ENCODE measurements at regions not wholly inside any gene's neighbourhood (a gene's known extent, or its start where the extent isn't known, plus 50 kb on each side); places are given as distances from the start of the nearest gene placed in this dataset.
"Not testable (repeated sequence)": the region's sequence is repeated elsewhere in the genome, so short reads cannot be mapped to it uniquely, and the experiment has no call there.

DNA sequence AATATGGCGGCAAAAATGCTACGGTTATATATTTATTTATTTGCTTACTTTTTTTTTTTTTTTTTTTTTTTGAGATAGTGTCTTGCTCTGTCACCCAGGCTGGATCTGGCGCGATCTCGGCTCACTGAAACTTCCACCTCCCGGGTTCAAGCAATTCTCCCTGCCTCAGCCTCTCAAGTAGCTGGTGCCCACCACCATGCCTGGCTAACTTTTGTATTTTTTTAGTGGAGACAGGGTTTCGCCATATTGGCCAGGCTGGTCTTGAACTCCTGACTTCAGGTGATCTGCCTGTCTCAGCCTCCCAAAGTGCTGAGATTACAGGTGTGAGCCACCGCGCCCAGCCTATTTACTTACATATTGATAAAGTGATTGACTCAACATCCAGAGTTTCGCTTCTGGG, 511.6 kb downstream of the ZPLD1 start:
- in situ Hi-C loops (cut with MboI); SMC1A ChIA-PET (ENCODE audit: uncharacterized antibody, unreplicated experiment); H3K27me3 ChIP-seq (replicated peaks in 1 of 2; ENCODE audit: control insufficient read depth in 2 of 2, insufficient read depth in 2 of 2, low read length in 1 of 2); H3K4me2 ChIP-seq (ENCODE audit: control insufficient read depth, insufficient read depth); H3K9ac ChIP-seq (ENCODE audit: control insufficient read depth, insufficient read depth, low read length); CTCF ChIA-PET; RAD21 ChIA-PET (ENCODE audit: unreplicated experiment); H3K27ac ChIP-seq (ENCODE audit: control insufficient read depth, insufficient read depth); H3K9me3 ChIP-seq (replicated peaks; ENCODE audit: control insufficient read depth, insufficient read depth, low read length); BruUV-seq (replicated peaks); POLR2A ChIA-PET; H3K36me3 ChIP-seq (ENCODE audit: control insufficient read depth in 2 of 2, insufficient read depth in 2 of 2, low read length in 1 of 2); H3K79me2 ChIP-seq (ENCODE audit: control insufficient read depth, insufficient read depth, low read length); H2AFZ ChIP-seq (ENCODE audit: control insufficient read depth, low read depth, low read length); H4K20me1 ChIP-seq (ENCODE audit: control insufficient read depth, insufficient read depth); DNase-seq (ENCODE audit: low read depth, low spot score); H3K4me1 ChIP-seq (ENCODE audit: control insufficient read depth, insufficient read depth, low read length); ATAC-seq; intact Hi-C loops (cut with micrococcal nuclease; ENCODE audit: unreplicated experiment); FAIRE-seq; H3K4me3 ChIP-seq: not testable (repeated sequence)
- WGBS (ENCODE audit: insufficient coverage, insufficient replicate concordance, low lambda C conversion rate, missing lambda C conversion rate) = 37% methylated on average over 10 of the region's 10 CpGs

- Histone ChIP-seq H3K36me3 (ENCODE audit: control insufficient read depth in 2 of 2, insufficient read depth in 2 of 2, low read length in 1 of 2) (no peaks in the 10 kb centered on the region), H4K20me1 (ENCODE audit: control insufficient read depth, insufficient read depth) (no peaks in the 10 kb centered on the region), H3K79me2 (ENCODE audit: control insufficient read depth, insufficient read depth, low read length) (no peaks in the 10 kb centered on the region), H3K4me3 (no peak overlapping the region), H3K27me3 (replicated peaks in 1 of 2; ENCODE audit: control insufficient read depth in 2 of 2, insufficient read depth in 2 of 2, low read length in 1 of 2) (no peaks in the 10 kb centered on the region), H3K9me3 (replicated peaks; ENCODE audit: control insufficient read depth, insufficient read depth, low read length) (no peaks in the 10 kb centered on the region), H3K9ac (ENCODE audit: control insufficient read depth, insufficient read depth, low read length) (no peak overlapping the region), H3K27ac (ENCODE audit: control insufficient read depth, insufficient read depth) (no peak overlapping the region), H2AFZ (ENCODE audit: control insufficient read depth, low read depth, low read length) (no peak overlapping the region), H3K4me2 (ENCODE audit: control insufficient read depth, insufficient read depth) (no peak overlapping the region), H3K4me1 (ENCODE audit: control insufficient read depth, insufficient read depth, low read length) (no peaks in the 10 kb centered on the region)
- TF ChIP-seq SREBF1 (IDR thresholded peaks at IDR 0.05; ENCODE audit: low read length) (no peak), PAX8 (IDR thresholded peaks at IDR 0.05) (no peak), BCLAF1 (IDR thresholded peaks at IDR 0.05) (no peak), ZNF24 (IDR thresholded peaks at IDR 0.05) (no peak), BHLHE40 (IDR thresholded peaks at IDR 0.05; ENCODE audit: borderline replicate concordance in 1 of 2, low read depth in 2 of 2, low read length in 1 of 2) (no peak), SMAD1 (IDR thresholded peaks at IDR 0.05; ENCODE audit: low read depth, partially characterized antibody) (no peak)
- ChIA-PET SMC1A (ENCODE audit: uncharacterized antibody, unreplicated experiment) (interaction anchor here (0.7 kb wide), 1 partner anchor 27 kb away, joined by 3 read pairs; no protein-coding TSS in a partner anchor), CTCF (no interaction called here), RAD21 (ENCODE audit: unreplicated experiment) (no interaction called here), POLR2A (no interaction called here)
- no peak for DNase-seq (ENCODE audit: low read depth, low spot score)
- no TSS peak for BruUV-seq (replicated peaks)
- in situ Hi-C loops (cut with MboI) (no loop called here), intact Hi-C loops (cut with micrococcal nuclease; ENCODE audit: unreplicated experiment) (no loop called here)
- no peak for FAIRE-seq
- no peak for ATAC-seq
Observed at GRCh38 chr3:102972350-102972749, 537.5 kb downstream of the ZPLD1 start.
